Mesendoderm (in vitro differentiated cells): ENCODE measurements at regions not wholly inside any gene's neighbourhood (a gene's known extent, or its start where the extent isn't known, plus 50 kb on each side); places are given as distances from the start of the nearest gene placed in this dataset.

Source experiments
- DNase-seq: peaks from one replicate; pipeline ENCODE4 v3.0.0; 2013
- H2AK5ac ChIP-seq: 2 replicates; pipeline ENCODE4 v1.6.1; 2013; ENCODE audit warnings: low read length, inconsistent platforms
- H2BK120ac ChIP-seq: 2 replicates; pipeline ENCODE4 v1.6.1; 2013; ENCODE audit warnings: low read depth, mild to moderate bottlenecking, low read length, moderate library complexity, mixed read lengths
- H2BK15ac ChIP-seq: replicated peaks from 2 replicates; pipeline ENCODE4 v1.6.1; 2013; ENCODE audit warnings: low read depth, mild to moderate bottlenecking, moderate library complexity
- H2BK5ac ChIP-seq: 2 replicates; pipeline ENCODE4 v1.6.1; 2013; ENCODE audit warnings: low read length, inconsistent platforms
- H3K18ac ChIP-seq: 2 replicates; pipeline ENCODE4 v1.6.1; 2013; ENCODE audit warnings: mild to moderate bottlenecking, low read length, mixed read lengths
- H3K23ac ChIP-seq: one replicate; pipeline ENCODE4 v1.6.1; 2013; ENCODE audit warnings: low read length
- H3K27ac ChIP-seq: 2 replicates; pipeline ENCODE4 v1.5.1; 2013; ENCODE audit warnings: low read depth, mild to moderate bottlenecking, inconsistent platforms, low read length, moderate library complexity
- H3K27me3 ChIP-seq: 2 replicates; pipeline ENCODE4 v1.6.1; 2013; ENCODE audit warnings: low read length, control low read depth, mild to moderate bottlenecking, inconsistent platforms; ENCODE audit not compliant: insufficient read depth, poor library complexity
- H3K36me3 ChIP-seq: 2 replicates; pipeline ENCODE4 v1.6.1; 2013; ENCODE audit warnings: low read length, inconsistent platforms; ENCODE audit not compliant: control insufficient read depth, insufficient read depth
- H3K4ac ChIP-seq: one replicate; pipeline ENCODE4 v1.6.1; 2013; ENCODE audit warnings: low read depth, mild to moderate bottlenecking, low read length, moderate library complexity
- H3K4me1 ChIP-seq: 2 replicates; pipeline ENCODE4 v1.6.1; 2013; ENCODE audit warnings: low read depth, low read length, inconsistent platforms; ENCODE audit not compliant: control insufficient read depth
- H3K4me2 ChIP-seq: 2 replicates; pipeline ENCODE4 v1.6.1; 2013; ENCODE audit warnings: low read length
- H3K4me3 ChIP-seq: 2 replicates; pipeline ENCODE4 v1.5.1; 2013; ENCODE audit warnings: mild to moderate bottlenecking, low read length
- H3K56ac ChIP-seq: one replicate; pipeline ENCODE4 v1.6.1; 2013; ENCODE audit warnings: low read length
- H3K79me1 ChIP-seq: 2 replicates; pipeline ENCODE4 v1.6.1; 2013; ENCODE audit warnings: low read length, inconsistent platforms
- H3K79me2 ChIP-seq: 2 replicates; pipeline ENCODE4 v1.6.1; 2013; ENCODE audit warnings: mild to moderate bottlenecking, low read length; ENCODE audit not compliant: control insufficient read depth, insufficient read depth
- H3K9ac ChIP-seq: 2 replicates; pipeline ENCODE4 v1.6.1; 2013; ENCODE audit warnings: low read length, inconsistent platforms
- H4K5ac ChIP-seq: one replicate; pipeline ENCODE4 v1.6.1; 2013; ENCODE audit warnings: low read length
- H4K8ac ChIP-seq: one replicate; pipeline ENCODE4 v1.6.1; 2013; ENCODE audit warnings: low read depth, mild to moderate bottlenecking, control low read depth, low read length, moderate library complexity
- WGBS: extraction: QIAGEN DNeasy Blood & Tissue Kit; methylation state at CpG from one replicate; pipeline ENCODE4 v1.1.7; 2013; ENCODE audit warnings: low lambda C conversion rate, missing lambda C conversion rate; ENCODE audit not compliant: insufficient coverage; ENCODE audit errors: extremely low coverage; 5-methylcytosine and 5-hydroxymethylcytosine counted together

DNA sequence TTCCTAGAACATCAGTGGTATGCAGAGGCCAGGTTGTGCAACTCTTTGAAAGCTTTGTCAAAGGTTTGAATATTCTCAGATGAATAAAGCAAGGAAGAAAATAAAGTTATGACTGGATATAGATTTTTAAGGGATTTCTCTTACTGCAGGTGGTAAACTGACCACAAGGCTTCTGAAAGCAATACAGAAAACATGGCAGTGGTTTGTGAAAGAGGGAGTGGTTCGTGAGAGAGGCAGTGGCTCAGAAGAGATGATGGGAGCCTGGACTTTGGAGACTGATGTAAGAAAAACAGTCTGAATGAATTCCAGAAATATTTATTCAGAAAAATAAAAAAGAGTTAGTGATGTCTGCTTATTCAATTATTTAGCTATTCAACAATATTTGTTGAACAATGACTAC is 380.4 kb upstream of the CTNND2 start:
- H2BK15ac ChIP-seq: no peak overlapping the region
- H3K79me1 ChIP-seq: no peaks in the 10 kb centered on the region
- no peak overlapping the region for H2BK5ac ChIP-seq
- H3K79me2 ChIP-seq: no peaks in the 10 kb centered on the region
- H3K56ac ChIP-seq: no peak overlapping the region
- no peak overlapping the region for H2BK120ac ChIP-seq
- H3K18ac ChIP-seq: no peak overlapping the region
- H4K5ac ChIP-seq: no peak overlapping the region
- DNase-seq: no peak
- no peak overlapping the region for H3K23ac ChIP-seq
- no peak overlapping the region for H3K4ac ChIP-seq
- H3K4me3 ChIP-seq: no peak overlapping the region
- no peak overlapping the region for H3K4me2 ChIP-seq
- no peak overlapping the region for H2AK5ac ChIP-seq
- H3K9ac ChIP-seq: no peak overlapping the region
- H4K8ac ChIP-seq: no peak overlapping the region
- H3K27me3 ChIP-seq: no peaks in the 10 kb centered on the region
- WGBS: no CpG with 5 or more reads among the region's 1 CpG
- no peak overlapping the region for H3K27ac ChIP-seq
- H3K4me1 ChIP-seq: no peaks in the 10 kb centered on the region
- H3K36me3 ChIP-seq: no peaks in the 10 kb centered on the region

DNA sequence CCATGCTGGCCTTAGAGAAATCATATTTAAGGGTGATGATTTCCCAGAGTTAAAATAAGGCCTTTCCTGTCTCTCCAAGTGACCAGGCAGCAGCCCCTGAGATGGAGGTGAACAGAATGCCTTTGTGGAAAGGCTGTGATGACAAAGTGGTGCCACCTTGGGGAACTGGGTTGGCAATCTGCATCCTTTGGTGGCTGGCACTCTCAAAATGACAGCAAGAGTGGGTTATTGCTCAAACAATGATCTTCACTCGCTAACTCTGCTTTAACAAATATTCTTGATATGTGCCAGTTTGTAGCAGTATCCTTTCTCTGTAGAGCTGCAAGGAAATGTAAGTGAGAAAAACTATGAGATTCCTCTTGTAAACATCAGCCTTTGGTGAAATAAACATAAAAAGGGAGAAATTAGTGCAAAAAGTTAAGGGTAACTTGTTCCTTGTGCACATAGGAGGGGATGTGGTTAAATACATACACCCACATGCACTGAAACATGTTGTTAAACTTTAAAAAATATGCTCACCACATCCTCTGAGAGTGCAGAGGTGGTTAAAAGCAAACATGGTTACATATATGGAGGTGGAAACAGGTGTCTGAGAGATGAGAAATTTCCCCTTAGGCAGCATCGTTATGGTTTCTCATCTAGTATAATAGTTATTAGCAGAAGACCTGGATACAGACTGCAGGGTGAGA is 373.4 kb upstream of the CTNND2 start:
- Histone ChIP-seq H3K27ac (no peak overlapping the region), H3K56ac (no peak overlapping the region), H3K79me2 (no peaks in the 10 kb centered on the region), H3K4me1 (no peaks in the 10 kb centered on the region), H4K5ac (no peak overlapping the region), H3K4me2 (no peak overlapping the region), H3K27me3 (no peaks in the 10 kb centered on the region), H3K9ac (no peak overlapping the region), H2AK5ac (no peak overlapping the region), H3K79me1 (no peaks in the 10 kb centered on the region), H2BK5ac (no peak overlapping the region), H4K8ac (no peak overlapping the region), H2BK15ac (no peak overlapping the region), H3K18ac (no peak overlapping the region), H2BK120ac (no peak overlapping the region), H3K4me3 (no peak overlapping the region), H3K36me3 (no peaks in the 10 kb centered on the region), H3K23ac (no peak overlapping the region), H3K4ac (no peak overlapping the region)
- WGBS: no CpG with 5 or more reads among the region's 2 CpGs
- no peak for DNase-seq

DNA sequence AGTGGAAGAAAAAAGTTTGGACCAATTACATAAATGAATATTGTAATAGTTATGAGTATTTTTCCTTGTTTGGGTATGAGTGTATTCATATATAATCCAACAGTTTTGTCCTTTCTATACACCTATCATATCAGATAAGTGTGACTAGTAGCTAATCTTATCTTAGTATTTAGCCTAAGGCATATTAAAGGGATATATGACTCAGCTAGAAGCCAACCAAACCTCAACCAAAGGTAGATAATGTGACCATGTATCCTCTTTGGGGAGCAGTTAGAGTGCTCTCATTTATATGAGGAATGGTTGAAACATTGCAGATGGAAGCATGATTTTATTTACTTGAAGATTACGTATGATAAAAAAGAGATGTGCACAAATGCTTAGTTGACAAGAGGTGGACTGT is 370.0 kb upstream of the CTNND2 start:
- no peak for DNase-seq
- H4K8ac ChIP-seq: no peak overlapping the region
- no peaks in the 10 kb centered on the region for H3K27me3 ChIP-seq
- H3K79me1 ChIP-seq: no peaks in the 10 kb centered on the region
- no peak overlapping the region for H3K4me2 ChIP-seq
- H3K56ac ChIP-seq: no peak overlapping the region
- no peak overlapping the region for H4K5ac ChIP-seq
- no peak overlapping the region for H2AK5ac ChIP-seq
- H3K23ac ChIP-seq: no peak overlapping the region
- no peak overlapping the region for H2BK120ac ChIP-seq
- H3K36me3 ChIP-seq: no peaks in the 10 kb centered on the region
- no peak overlapping the region for H3K4me3 ChIP-seq
- no peak overlapping the region for H3K27ac ChIP-seq
- H3K79me2 ChIP-seq: no peaks in the 10 kb centered on the region
- H2BK5ac ChIP-seq: no peak overlapping the region
- H3K18ac ChIP-seq: no peak overlapping the region
- no peak overlapping the region for H2BK15ac ChIP-seq
- H3K9ac ChIP-seq: no peak overlapping the region
- H3K4ac ChIP-seq: no peak overlapping the region
- no peaks in the 10 kb centered on the region for H3K4me1 ChIP-seq
- no CpG with 5 or more reads among the region's 1 CpG for WGBS

DNA sequence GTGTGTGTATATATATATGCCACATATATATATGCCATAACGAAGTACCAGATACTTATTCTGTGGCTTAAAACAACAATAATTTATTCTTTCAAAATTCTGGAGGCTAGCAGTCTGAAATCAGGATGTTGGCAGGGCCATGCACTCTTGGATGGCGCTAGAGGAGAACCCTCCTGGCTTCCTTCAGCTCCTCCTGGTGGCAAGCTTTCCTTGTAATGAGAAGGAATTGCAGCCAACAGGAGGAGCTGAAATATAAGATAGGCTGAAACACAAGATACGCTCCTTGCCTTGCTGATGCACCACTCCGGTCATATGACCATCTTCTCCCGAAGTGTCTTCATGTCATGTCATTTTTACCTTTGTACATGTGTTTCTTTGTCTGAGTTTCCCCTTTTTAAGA is 368.1 kb upstream of the CTNND2 start:
- Histone ChIP-seq H2BK15ac (no peak overlapping the region), H3K4ac (no peak overlapping the region), H3K23ac (no peak overlapping the region), H3K36me3 (no peaks in the 10 kb centered on the region), H3K4me3 (no peak overlapping the region), H2BK120ac (no peak overlapping the region), H3K4me2 (no peak overlapping the region), H3K79me1 (no peaks in the 10 kb centered on the region), H2BK5ac (no peak overlapping the region), H3K9ac (no peak overlapping the region), H4K8ac (no peak overlapping the region), H3K27ac (no peak overlapping the region), H3K4me1 (no peaks in the 10 kb centered on the region), H3K27me3 (no peaks in the 10 kb centered on the region), H4K5ac (no peak overlapping the region), H3K18ac (no peak overlapping the region), H2AK5ac (no peak overlapping the region), H3K56ac (no peak overlapping the region), H3K79me2 (no peaks in the 10 kb centered on the region)
- no CpG with 5 or more reads among the region's 5 CpGs for WGBS
- peak; percentile 85 for DNase-seq

DNA sequence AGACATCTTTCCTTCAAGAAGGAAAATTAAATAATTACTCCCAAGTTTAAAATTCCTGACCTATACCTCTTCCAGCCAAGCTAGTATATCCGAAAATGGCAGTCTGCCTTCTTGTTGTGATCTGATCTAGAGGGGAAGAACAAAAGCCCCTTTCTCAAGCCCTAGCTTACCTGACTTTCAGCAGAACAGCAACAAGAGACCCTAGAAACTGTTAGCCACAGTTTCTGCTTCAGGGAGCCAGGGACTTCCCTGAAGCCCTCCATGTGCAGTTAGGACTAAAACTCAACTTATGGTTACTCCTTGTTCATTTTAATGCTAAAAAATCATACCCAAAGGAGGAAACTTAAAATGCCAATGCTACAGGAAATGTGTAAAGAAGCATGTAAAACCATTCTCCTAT is 366.7 kb upstream of the CTNND2 start:
- H2BK5ac ChIP-seq: no peak overlapping the region
- no peak overlapping the region for H3K9ac ChIP-seq
- no peak overlapping the region for H3K4me2 ChIP-seq
- no peak overlapping the region for H2AK5ac ChIP-seq
- no peaks in the 10 kb centered on the region for H3K36me3 ChIP-seq
- H3K4me1 ChIP-seq: no peaks in the 10 kb centered on the region
- no peak overlapping the region for H3K18ac ChIP-seq
- no peaks in the 10 kb centered on the region for H3K27me3 ChIP-seq
- H3K56ac ChIP-seq: no peak overlapping the region
- H3K23ac ChIP-seq: no peak overlapping the region
- DNase-seq: no peak
- H2BK15ac ChIP-seq: no peak overlapping the region
- H3K27ac ChIP-seq: no peak overlapping the region
- no peak overlapping the region for H3K4me3 ChIP-seq
- no peak overlapping the region for H3K4ac ChIP-seq
- H4K5ac ChIP-seq: no peak overlapping the region
- no peak overlapping the region for H4K8ac ChIP-seq
- no peaks in the 10 kb centered on the region for H3K79me2 ChIP-seq
- H3K79me1 ChIP-seq: no peaks in the 10 kb centered on the region
- WGBS: no CpG with 5 or more reads among the region's 1 CpG
- no peak overlapping the region for H2BK120ac ChIP-seq

DNA sequence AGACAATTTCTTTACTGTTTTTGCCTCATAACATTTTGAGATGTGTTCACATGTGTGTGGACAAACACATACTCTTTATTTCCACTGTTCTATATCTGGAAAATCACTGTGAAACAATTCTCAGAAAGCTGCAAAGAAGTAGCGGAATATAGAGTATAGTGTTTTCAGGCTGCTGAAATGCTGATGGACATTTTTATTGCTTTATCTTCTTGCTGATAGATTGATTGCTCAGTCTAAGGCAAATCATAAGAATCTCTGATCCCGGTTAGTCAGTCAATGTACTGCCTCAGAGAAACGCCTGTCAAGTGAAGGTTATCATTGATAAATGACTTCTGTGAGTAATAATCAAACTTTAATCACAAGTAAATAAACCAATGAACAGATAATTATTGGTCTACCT is 364.9 kb upstream of the CTNND2 start:
- H3K79me2 ChIP-seq: no peaks in the 10 kb centered on the region
- H4K5ac ChIP-seq: no peak overlapping the region
- no peak overlapping the region for H3K4me2 ChIP-seq
- no peaks in the 10 kb centered on the region for H3K79me1 ChIP-seq
- no peak overlapping the region for H2BK120ac ChIP-seq
- H2AK5ac ChIP-seq: no peak overlapping the region
- H3K56ac ChIP-seq: no peak overlapping the region
- no peak overlapping the region for H2BK15ac ChIP-seq
- DNase-seq: no peak
- no peak overlapping the region for H2BK5ac ChIP-seq
- H3K9ac ChIP-seq: no peak overlapping the region
- H3K4ac ChIP-seq: no peak overlapping the region
- no peaks in the 10 kb centered on the region for H3K4me1 ChIP-seq
- no peak overlapping the region for H4K8ac ChIP-seq
- H3K23ac ChIP-seq: no peak overlapping the region
- WGBS: no CpG with 5 or more reads among the region's 3 CpGs
- no peaks in the 10 kb centered on the region for H3K27me3 ChIP-seq
- no peaks in the 10 kb centered on the region for H3K36me3 ChIP-seq
- no peak overlapping the region for H3K4me3 ChIP-seq
- no peak overlapping the region for H3K27ac ChIP-seq
- no peak overlapping the region for H3K18ac ChIP-seq
